GM19240 (cell line): ENCODE measurements at regions not wholly inside any gene's neighbourhood (a gene's known extent, or its start where the extent isn't known, plus 50 kb on each side); places are given as distances from the start of the nearest gene placed in this dataset.

Source experiments
- DNase-seq: peaks from one replicate; pipeline ENCODE4 v3.0.0; 2011; ENCODE audit warnings: low spot score; ENCODE audit not compliant: insufficient read length

GRCh38 chr2:56613254-56613653 is 429.5 kb downstream of the CCDC85A start:
- no peak for DNase-seq

- no peak for DNase-seq
Observed at GRCh38 chr2:56613920-56614319, 430.1 kb downstream of the CCDC85A start.

GRCh38 chr2:56615760-56616159 is 432.0 kb downstream of the CCDC85A start:
- no peak for DNase-seq

GRCh38 chr2:56624181-56624580 is 440.4 kb downstream of the CCDC85A start:
- DNase-seq, result no peak

GRCh38 chr2:56626927-56627326 is 443.1 kb downstream of the CCDC85A start:
- DNase-seq, result no peak

GRCh38 chr2:56630286-56630685 is 446.5 kb downstream of the CCDC85A start:
- DNase-seq, result no peak

GRCh38 chr2:56647997-56648396 is 464.2 kb downstream of the CCDC85A start:
- DNase-seq, result no peak

- no peak for DNase-seq
Observed at GRCh38 chr2:56648802-56649201, 465.0 kb downstream of the CCDC85A start.

GRCh38 chr2:56654936-56655335 is 471.1 kb downstream of the CCDC85A start:
- no peak for DNase-seq

- no peak for DNase-seq
Observed at GRCh38 chr2:56656826-56657225, 473.0 kb downstream of the CCDC85A start.

- no peak for DNase-seq
Observed at GRCh38 chr2:56666777-56667176, 483.0 kb downstream of the CCDC85A start.

- DNase-seq, result no peak
Observed at GRCh38 chr2:56671973-56672569, 488.3 kb downstream of the CCDC85A start.

- DNase-seq, result no peak
Observed at GRCh38 chr2:56674084-56674483, 490.3 kb downstream of the CCDC85A start.

GRCh38 chr2:56676966-56677365 is 493.2 kb downstream of the CCDC85A start:
- no peak for DNase-seq

GRCh38 chr2:56680971-56681631 is 497.3 kb downstream of the CCDC85A start:
- DNase-seq, result no peak

GRCh38 chr2:56681659-56682396 is 498.0 kb downstream of the CCDC85A start:
- no peak for DNase-seq

GRCh38 chr2:56682397-56682760 is 498.6 kb downstream of the CCDC85A start:
- no peak for DNase-seq

- no peak for DNase-seq
Observed at GRCh38 chr2:56684327-56684726, 500.5 kb downstream of the CCDC85A start.

- DNase-seq, result no peak
Observed at GRCh38 chr2:56685205-56685604, 501.4 kb downstream of the CCDC85A start.

GRCh38 chr2:56687169-56687568 is 503.4 kb downstream of the CCDC85A start:
- no peak for DNase-seq

- DNase-seq, result no peak
Observed at GRCh38 chr2:56688661-56689060, 504.9 kb downstream of the CCDC85A start.

GRCh38 chr2:56693501-56693900 is 509.7 kb downstream of the CCDC85A start:
- no peak for DNase-seq

- no peak for DNase-seq
Observed at GRCh38 chr2:56703001-56703400, 519.2 kb downstream of the CCDC85A start.
